ENCODE measurements at regions not wholly inside any gene's neighbourhood (a gene's known extent, or its start where the extent isn't known, plus 50 kb on each side); places are given as distances from the start of the nearest gene placed in this dataset.

GRCh38 chr4:14924812-14925344 is 77.4 kb upstream of the CPEB2 start:
- WGBS, 2 experiments (ENCODE audit: extremely low coverage in 1 of 2, insufficient coverage in 1 of 2, insufficient read length in 1 of 2, insufficient replicate concordance in 2 of 2, low coverage in 1 of 2, low lambda C conversion rate in 2 of 2, missing lambda C conversion rate in 1 of 2) = 85% methylated on average over 3 of the region's 3 CpGs; no CpG with 5 or more reads in 1 of the 2 experiments
- Histone ChIP-seq H3K4ac (replicated peaks; ENCODE audit: insufficient read length, low read depth, low read length) (no peak overlapping the region), H3K79me2 (ENCODE audit: control insufficient read depth in 1 of 2, insufficient read depth in 2 of 2, low read length in 2 of 2) (no peaks in the 10 kb centered on the region), H2AFZ (ENCODE audit: low read length) (no peak overlapping the region), H3K18ac (ENCODE audit: extremely low read depth, low read length) (no peak overlapping the region), H2BK5ac (ENCODE audit: low read depth, low read length) (no peak overlapping the region), H3K4me1 (replicated peaks in 1 of 4; ENCODE audit: control insufficient read depth in 3 of 4, insufficient read depth in 4 of 4, low read length in 3 of 4) (peaks cover 0 to 2% (median 0%) of the 10 kb centered on the region in 4 experiments; a peak in 3 of 7 replicates), H3K9ac (replicated peaks in 1 of 4; ENCODE audit: extremely low read depth in 1 of 4, low read depth in 3 of 4, low read length in 3 of 4) (no peak overlapping the region), H3K4me3 (ENCODE audit: extremely low read depth in 1 of 4, insufficient read depth in 2 of 4, low read depth in 3 of 4, low read length in 4 of 4) (no peak overlapping the region), H3K79me1 (ENCODE audit: low read depth, low read length) (no peaks in the 10 kb centered on the region), H3K4me2 (ENCODE audit: insufficient read depth in 1 of 2, low read depth in 2 of 2, low read length in 2 of 2) (no peak overlapping the region), H4K20me1 (replicated peaks in 1 of 2; ENCODE audit: control insufficient read depth in 1 of 2, insufficient read depth in 2 of 2, low read length in 2 of 2) (no peaks in the 10 kb centered on the region), H2BK12ac (ENCODE audit: low read depth, low read length) (no peak overlapping the region), H3K14ac (ENCODE audit: insufficient read length) (no peak overlapping the region), H3K56ac (replicated peaks; ENCODE audit: insufficient read length, low read depth, low read length) (no peak overlapping the region), H3K9me3 (ENCODE audit: insufficient read depth in 2 of 2, low read depth in 1 of 2, low read length in 1 of 2) (no peaks in the 10 kb centered on the region), H4K91ac (replicated peaks; ENCODE audit: insufficient read length, low read length) (no peak overlapping the region), H3K27me3 (replicated peaks in 1 of 4; ENCODE audit: control insufficient read depth in 3 of 4, extremely low read depth in 1 of 4, insufficient read depth in 3 of 4, low read length in 3 of 4) (no peaks in the 10 kb centered on the region), H4K8ac (ENCODE audit: extremely low read depth, insufficient read depth, low read length) (no peak overlapping the region), H4K5ac (ENCODE audit: insufficient read length, low read depth, low read length) (no peak overlapping the region), H3K23ac (ENCODE audit: insufficient read length) (no peak overlapping the region), H3K27ac (ENCODE audit: low read depth, low read length) (no peak overlapping the region), H3K23me2 (ENCODE audit: low read depth, low read length) (no peaks in the 10 kb centered on the region), H2BK120ac (replicated peaks; ENCODE audit: low read depth, low read length) (no peak overlapping the region), H2BK20ac (ENCODE audit: low read length) (no peak overlapping the region), H2BK15ac (ENCODE audit: low read length) (no peak overlapping the region), H3K36me3 (ENCODE audit: control insufficient read depth in 2 of 4, insufficient read depth in 4 of 4, low read length in 3 of 4) (no peaks in the 10 kb centered on the region), H2AK5ac (ENCODE audit: low read depth, low read length) (no peak overlapping the region)
- no peak for DNase-seq (ENCODE audit: low read depth in 1 of 2, low spot score in 2 of 2)
- ChIA-PET POLR2A (ENCODE audit: partially characterized antibody) (no interaction called here), CTCF (ENCODE audit: partially characterized antibody) (no interaction called here)
- FAIRE-seq = no peak
- TF ChIP-seq TBP (IDR thresholded peaks at IDR 0.05; ENCODE audit: low read depth, low read length) (no peak), SRF (IDR thresholded peaks at IDR 0.05; ENCODE audit: low read depth, low read length) (no peak), POLR2A (IDR thresholded peaks at IDR 0.05; ENCODE audit: control extremely low read depth in 1 of 2, low read depth in 2 of 2, low read length in 2 of 2) (no peak), CEBPB (IDR thresholded peaks at IDR 0.05; ENCODE audit: low read depth, low read length) (no peak)

Measured in H1 (cell line).